Neutrophil (primary cell): ENCODE measurements at regions not wholly inside any gene's neighbourhood (a gene's known extent, or its start where the extent isn't known, plus 50 kb on each side); places are given as distances from the start of the nearest gene placed in this dataset.

Experiments
- H3K27ac ChIP-seq: fragments of 200-600 bp; sonication (generic); 2 replicates; pipeline ENCODE4 v1.5.1; 2016; ENCODE audit warnings: mild to moderate bottlenecking, moderate library complexity
- H3K27me3 ChIP-seq: fragments of 200-600 bp; sonication (generic); 2 replicates; pipeline ENCODE4 v1.6.0; 2016; ENCODE audit warnings: mild to moderate bottlenecking
- H3K36me3 ChIP-seq: fragments of 200-600 bp; sonication (generic); 2 replicates; pipeline ENCODE4 v1.5.1; 2017
- H3K4me1 ChIP-seq, 2 experiments: fragments of 200-600 bp in 1 of 2; sonication (generic) in 1 of 2; 1 replicate in 1 of 2; 2 replicates in 1 of 2; pipeline versions ENCODE4 v1.5.1 to v1.6.1; 2013 to 2016; ENCODE audit warnings: low read depth in 1 of 2, low read length in 1 of 2, mild to moderate bottlenecking in 1 of 2, moderate library complexity in 1 of 2; ENCODE audit not compliant: control insufficient read depth in 1 of 2, insufficient read depth in 1 of 2
- H3K4me3 ChIP-seq, 2 experiments: fragments of 200-600 bp in 1 of 2; sonication (generic) in 1 of 2; 1 replicate in 1 of 2; 2 replicates in 1 of 2; pipeline ENCODE4 v1.5.1; 2013 to 2016; ENCODE audit warnings: low read depth in 1 of 2, low read length in 1 of 2, mild to moderate bottlenecking in 1 of 2, moderate library complexity in 1 of 2
- H3K9me3 ChIP-seq: fragments of 200-600 bp; sonication (generic); 2 replicates; pipeline ENCODE4 v1.5.1; 2016
- TF ChIP-seq, protein P1 (sequence below): fragments of 200-600 bp; sonication (generic); IDR thresholded peaks from 2 replicates; pipeline ENCODE4 v1.5.1; 2016; ENCODE audit warnings: antibody characterized with exemption

GRCh38 chr11:110011595-110011994 is 81.6 kb upstream of the ZC3H12C start:
- H3K4me1 ChIP-seq, result no peaks in the 10 kb centered on the region
- no peak overlapping the region for H3K4me3 ChIP-seq
- H3K36me3 ChIP-seq, result no peaks in the 10 kb centered on the region
- H3K27ac ChIP-seq, result no peak overlapping the region
- no peaks in the 10 kb centered on the region for H3K9me3 ChIP-seq
- no peaks in the 10 kb centered on the region for H3K27me3 ChIP-seq
- TF ChIP-seq, protein P1, sequence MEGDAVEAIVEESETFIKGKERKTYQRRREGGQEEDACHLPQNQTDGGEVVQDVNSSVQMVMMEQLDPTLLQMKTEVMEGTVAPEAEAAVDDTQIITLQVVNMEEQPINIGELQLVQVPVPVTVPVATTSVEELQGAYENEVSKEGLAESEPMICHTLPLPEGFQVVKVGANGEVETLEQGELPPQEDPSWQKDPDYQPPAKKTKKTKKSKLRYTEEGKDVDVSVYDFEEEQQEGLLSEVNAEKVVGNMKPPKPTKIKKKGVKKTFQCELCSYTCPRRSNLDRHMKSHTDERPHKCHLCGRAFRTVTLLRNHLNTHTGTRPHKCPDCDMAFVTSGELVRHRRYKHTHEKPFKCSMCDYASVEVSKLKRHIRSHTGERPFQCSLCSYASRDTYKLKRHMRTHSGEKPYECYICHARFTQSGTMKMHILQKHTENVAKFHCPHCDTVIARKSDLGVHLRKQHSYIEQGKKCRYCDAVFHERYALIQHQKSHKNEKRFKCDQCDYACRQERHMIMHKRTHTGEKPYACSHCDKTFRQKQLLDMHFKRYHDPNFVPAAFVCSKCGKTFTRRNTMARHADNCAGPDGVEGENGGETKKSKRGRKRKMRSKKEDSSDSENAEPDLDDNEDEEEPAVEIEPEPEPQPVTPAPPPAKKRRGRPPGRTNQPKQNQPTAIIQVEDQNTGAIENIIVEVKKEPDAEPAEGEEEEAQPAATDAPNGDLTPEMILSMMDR, result no peak

DNA sequence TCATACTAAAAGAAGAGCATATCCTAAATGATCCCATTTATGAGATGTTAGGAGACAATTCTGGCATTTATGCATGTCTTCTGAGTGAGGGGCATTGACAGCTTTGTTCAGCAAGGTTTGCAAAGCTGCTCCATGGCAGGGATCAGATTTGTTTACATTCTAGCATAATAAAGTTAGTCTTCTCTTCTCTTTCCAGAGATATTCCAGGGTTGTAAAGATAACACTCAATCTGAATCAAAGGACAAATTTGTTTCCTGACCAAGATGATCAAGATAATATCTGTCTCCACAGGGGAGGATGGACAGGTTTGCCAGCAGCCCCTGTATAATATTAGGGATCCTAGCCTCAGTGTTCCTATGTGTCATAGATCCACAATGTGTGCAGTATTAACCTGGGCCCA is 77.5 kb upstream of the ZC3H12C start:
- TF ChIP-seq, protein P1, result no peak
- H3K9me3 ChIP-seq, result no peaks in the 10 kb centered on the region
- H3K36me3 ChIP-seq, result no peaks in the 10 kb centered on the region
- H3K27me3 ChIP-seq, result no peaks in the 10 kb centered on the region
- H3K4me1 ChIP-seq, result no peaks in the 10 kb centered on the region
- no peak overlapping the region for H3K4me3 ChIP-seq
- H3K27ac ChIP-seq, result no peak overlapping the region

- Histone ChIP-seq H3K36me3 (no peaks in the 10 kb centered on the region), H3K27ac (no peak overlapping the region), H3K4me3 (no peak overlapping the region), H3K27me3 (no peaks in the 10 kb centered on the region), H3K9me3 (no peaks in the 10 kb centered on the region), H3K4me1 (no peaks in the 10 kb centered on the region)
- TF ChIP-seq, protein P1, result no peak
Observed at GRCh38 chr11:110019675-110020074, 73.5 kb upstream of the ZC3H12C start.

DNA sequence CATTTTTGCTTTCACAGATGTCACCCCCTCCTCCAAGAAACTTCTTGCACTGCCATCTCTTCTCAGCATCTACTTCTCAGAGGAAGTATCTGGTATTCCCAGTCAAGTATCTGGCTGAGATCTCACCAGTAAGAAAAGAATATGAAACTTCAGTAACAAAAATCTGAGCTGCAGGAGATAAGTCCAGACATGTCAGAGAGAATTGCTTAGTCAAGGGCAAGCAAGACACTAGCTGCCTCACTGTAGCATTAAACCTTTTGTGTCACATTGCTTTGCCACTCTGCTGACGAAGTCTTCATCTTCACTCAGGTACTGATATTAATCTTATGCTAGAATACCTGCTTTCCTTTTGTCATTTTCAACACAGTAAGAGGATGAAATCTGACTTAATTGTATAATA is 70.6 kb upstream of the ZC3H12C start:
- H3K36me3 ChIP-seq, result no peaks in the 10 kb centered on the region
- H3K4me3 ChIP-seq, result no peak overlapping the region
- no peaks in the 10 kb centered on the region for H3K9me3 ChIP-seq
- H3K4me1 ChIP-seq, result no peaks in the 10 kb centered on the region
- H3K27ac ChIP-seq, result no peak overlapping the region
- TF ChIP-seq, protein P1, result no peak
- no peaks in the 10 kb centered on the region for H3K27me3 ChIP-seq

GRCh38 chr11:110023711-110024110 is 69.5 kb upstream of the ZC3H12C start:
- H3K27ac ChIP-seq, result no peak overlapping the region
- no peak overlapping the region for H3K4me3 ChIP-seq
- H3K4me1 ChIP-seq, result no peaks in the 10 kb centered on the region
- no peaks in the 10 kb centered on the region for H3K36me3 ChIP-seq
- H3K27me3 ChIP-seq, result no peaks in the 10 kb centered on the region
- TF ChIP-seq, protein P1, result no peak
- H3K9me3 ChIP-seq, result no peaks in the 10 kb centered on the region
